ENCODE measurements at regions not wholly inside any gene's neighbourhood (a gene's known extent, or its start where the extent isn't known, plus 50 kb on each side); places are given as distances from the start of the nearest gene placed in this dataset.

DNA sequence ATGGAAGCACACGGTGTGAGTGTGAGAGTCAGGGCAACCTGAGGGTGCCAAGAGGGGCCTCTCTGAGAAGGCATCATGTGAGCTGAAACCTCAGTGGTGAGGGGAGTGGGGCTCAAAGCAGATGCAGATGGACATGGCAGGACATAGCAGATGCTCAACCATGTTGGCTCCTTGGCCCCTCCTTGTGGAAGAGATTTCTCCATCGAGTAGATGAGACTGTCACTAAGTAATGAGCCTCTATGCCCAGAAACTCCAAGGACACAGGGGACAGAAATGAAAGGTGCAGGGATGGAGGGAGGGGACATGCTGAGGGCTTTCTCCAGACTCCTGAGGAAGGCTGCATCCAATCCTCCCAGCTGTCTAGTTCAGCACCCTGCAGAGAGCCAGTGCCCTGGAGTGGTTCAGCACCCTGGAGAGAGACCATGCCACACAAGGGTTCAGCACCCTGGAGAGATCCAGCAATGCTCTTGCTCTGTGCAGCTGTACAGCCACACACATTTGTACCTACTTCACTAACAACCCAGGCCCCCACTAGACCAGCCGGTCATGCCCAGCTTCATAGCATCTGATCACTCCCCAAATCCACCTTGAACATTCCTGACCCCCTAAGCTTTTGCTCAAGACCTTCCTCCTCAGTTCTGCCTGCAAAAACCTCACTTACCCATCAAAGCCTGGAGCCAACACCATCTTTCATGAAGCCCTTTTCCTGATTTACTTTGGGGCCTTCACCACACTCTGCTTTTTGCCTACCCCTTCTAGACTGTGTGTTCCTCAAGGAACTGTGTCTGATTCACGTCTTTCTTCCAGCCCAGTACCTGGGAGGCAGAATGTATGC is 252.0 kb downstream of the CTTN start (continued):
- TF ChIP-seq, protein P1, sequence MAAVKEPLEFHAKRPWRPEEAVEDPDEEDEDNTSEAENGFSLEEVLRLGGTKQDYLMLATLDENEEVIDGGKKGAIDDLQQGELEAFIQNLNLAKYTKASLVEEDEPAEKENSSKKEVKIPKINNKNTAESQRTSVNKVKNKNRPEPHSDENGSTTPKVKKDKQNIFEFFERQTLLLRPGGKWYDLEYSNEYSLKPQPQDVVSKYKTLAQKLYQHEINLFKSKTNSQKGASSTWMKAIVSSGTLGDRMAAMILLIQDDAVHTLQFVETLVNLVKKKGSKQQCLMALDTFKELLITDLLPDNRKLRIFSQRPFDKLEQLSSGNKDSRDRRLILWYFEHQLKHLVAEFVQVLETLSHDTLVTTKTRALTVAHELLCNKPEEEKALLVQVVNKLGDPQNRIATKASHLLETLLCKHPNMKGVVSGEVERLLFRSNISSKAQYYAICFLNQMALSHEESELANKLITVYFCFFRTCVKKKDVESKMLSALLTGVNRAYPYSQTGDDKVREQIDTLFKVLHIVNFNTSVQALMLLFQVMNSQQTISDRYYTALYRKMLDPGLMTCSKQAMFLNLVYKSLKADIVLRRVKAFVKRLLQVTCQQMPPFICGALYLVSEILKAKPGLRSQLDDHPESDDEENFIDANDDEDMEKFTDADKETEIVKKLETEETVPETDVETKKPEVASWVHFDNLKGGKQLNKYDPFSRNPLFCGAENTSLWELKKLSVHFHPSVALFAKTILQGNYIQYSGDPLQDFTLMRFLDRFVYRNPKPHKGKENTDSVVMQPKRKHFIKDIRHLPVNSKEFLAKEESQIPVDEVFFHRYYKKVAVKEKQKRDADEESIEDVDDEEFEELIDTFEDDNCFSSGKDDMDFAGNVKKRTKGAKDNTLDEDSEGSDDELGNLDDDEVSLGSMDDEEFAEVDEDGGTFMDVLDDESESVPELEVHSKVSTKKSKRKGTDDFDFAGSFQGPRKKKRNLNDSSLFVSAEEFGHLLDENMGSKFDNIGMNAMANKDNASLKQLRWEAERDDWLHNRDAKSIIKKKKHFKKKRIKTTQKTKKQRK (IDR thresholded peaks at IDR 0.05; ENCODE audit: low read length), result no peak
- TF ChIP-seq HMG20A (CRISPR knock-in tag; IDR thresholded peaks at IDR 0.05; ENCODE audit: borderline replicate concordance) (peak; percentile 87), ZBTB7B (CRISPR knock-in tag; IDR thresholded peaks at IDR 0.05) (peak; percentile 98), WIZ (CRISPR knock-in tag; IDR thresholded peaks at IDR 0.05) (peak; percentile 100), CHCHD3 (CRISPR knock-in tag; IDR thresholded peaks at IDR 0.05) (peak; percentile 99), ARID4A (CRISPR knock-in tag; IDR thresholded peaks at IDR 0.05; ENCODE audit: borderline replicate concordance) (peak; percentile 96), ZNF678 (CRISPR knock-in tag; IDR thresholded peaks at IDR 0.05) (peak; percentile 99), ZNF724P (CRISPR knock-in tag; IDR thresholded peaks at IDR 0.05; ENCODE audit: borderline replicate concordance) (peak; percentile 86; the same call in 1 of the 2 replicates), MTF2 (CRISPR knock-in tag; IDR thresholded peaks at IDR 0.05; ENCODE audit: borderline replicate concordance) (0 out of 2 replicates have a peak, but pooled peaks have one; percentile 53), NFYC (CRISPR knock-in tag; IDR thresholded peaks at IDR 0.05) (peak; percentile 69), HNF4G (IDR thresholded peaks at IDR 0.05; ENCODE audit: borderline replicate concordance, low read depth, low read length) (no peak), HNF4G (CRISPR knock-in tag; IDR thresholded peaks at IDR 0.05; ENCODE audit: borderline replicate concordance, low read depth) (peak; percentile 77; the same call in 1 of the 2 replicates), AGO1 (IDR thresholded peaks at IDR 0.05; ENCODE audit: low read depth, low read length, poor library complexity, severe bottlenecking) (no peak), SSRP1 (CRISPR knock-in tag; IDR thresholded peaks at IDR 0.05) (no peak), ZNF576 (CRISPR knock-in tag; IDR thresholded peaks at IDR 0.05) (peak; percentile 70; the same call in 1 of the 2 replicates), KDM5B (CRISPR knock-in tag; IDR thresholded peaks at IDR 0.05; ENCODE audit: borderline replicate concordance) (peak; percentile 99)
- TF ChIP-seq, protein P2, sequence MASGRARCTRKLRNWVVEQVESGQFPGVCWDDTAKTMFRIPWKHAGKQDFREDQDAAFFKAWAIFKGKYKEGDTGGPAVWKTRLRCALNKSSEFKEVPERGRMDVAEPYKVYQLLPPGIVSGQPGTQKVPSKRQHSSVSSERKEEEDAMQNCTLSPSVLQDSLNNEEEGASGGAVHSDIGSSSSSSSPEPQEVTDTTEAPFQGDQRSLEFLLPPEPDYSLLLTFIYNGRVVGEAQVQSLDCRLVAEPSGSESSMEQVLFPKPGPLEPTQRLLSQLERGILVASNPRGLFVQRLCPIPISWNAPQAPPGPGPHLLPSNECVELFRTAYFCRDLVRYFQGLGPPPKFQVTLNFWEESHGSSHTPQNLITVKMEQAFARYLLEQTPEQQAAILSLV (CRISPR knock-in tag; IDR thresholded peaks at IDR 0.05; ENCODE audit: borderline replicate concordance), result peak; percentile 99
- TF ChIP-seq, protein P3, sequence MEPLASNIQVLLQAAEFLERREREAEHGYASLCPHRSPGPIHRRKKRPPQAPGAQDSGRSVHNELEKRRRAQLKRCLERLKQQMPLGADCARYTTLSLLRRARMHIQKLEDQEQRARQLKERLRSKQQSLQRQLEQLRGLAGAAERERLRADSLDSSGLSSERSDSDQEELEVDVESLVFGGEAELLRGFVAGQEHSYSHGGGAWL (CRISPR knock-in tag; IDR thresholded peaks at IDR 0.05), result peak; percentile 100
